ENCODE measurements at regions not wholly inside any gene's neighbourhood (a gene's known extent, or its start where the extent isn't known, plus 50 kb on each side); places are given as distances from the start of the nearest gene placed in this dataset.

DNA sequence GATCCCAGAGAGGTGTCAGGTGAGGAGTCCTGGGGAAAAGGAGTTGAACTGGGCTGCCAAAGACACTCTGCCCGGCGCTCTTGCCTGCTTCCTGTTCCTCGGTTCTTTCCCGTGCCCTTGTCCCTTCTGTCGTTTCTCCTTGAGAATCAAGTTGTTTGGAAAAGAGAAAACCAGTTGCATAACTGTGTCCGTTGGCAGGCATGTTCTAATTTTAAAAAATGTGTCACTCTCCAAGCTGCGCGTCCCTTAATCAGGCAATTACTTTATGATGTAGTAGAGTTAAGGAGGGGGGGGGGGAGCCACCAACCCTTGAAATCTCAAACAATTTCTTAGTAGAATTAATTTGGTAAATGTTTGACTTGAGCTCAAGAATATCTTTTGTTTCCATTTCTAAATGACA lies 105.9 kb upstream of the IGSF21 start:
- TF ChIP-seq, protein P1, sequence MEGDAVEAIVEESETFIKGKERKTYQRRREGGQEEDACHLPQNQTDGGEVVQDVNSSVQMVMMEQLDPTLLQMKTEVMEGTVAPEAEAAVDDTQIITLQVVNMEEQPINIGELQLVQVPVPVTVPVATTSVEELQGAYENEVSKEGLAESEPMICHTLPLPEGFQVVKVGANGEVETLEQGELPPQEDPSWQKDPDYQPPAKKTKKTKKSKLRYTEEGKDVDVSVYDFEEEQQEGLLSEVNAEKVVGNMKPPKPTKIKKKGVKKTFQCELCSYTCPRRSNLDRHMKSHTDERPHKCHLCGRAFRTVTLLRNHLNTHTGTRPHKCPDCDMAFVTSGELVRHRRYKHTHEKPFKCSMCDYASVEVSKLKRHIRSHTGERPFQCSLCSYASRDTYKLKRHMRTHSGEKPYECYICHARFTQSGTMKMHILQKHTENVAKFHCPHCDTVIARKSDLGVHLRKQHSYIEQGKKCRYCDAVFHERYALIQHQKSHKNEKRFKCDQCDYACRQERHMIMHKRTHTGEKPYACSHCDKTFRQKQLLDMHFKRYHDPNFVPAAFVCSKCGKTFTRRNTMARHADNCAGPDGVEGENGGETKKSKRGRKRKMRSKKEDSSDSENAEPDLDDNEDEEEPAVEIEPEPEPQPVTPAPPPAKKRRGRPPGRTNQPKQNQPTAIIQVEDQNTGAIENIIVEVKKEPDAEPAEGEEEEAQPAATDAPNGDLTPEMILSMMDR (conservative IDR thresholded peaks at IDR 0.05): no peak
- TF ChIP-seq ZFX (IDR thresholded peaks at IDR 0.05): no peak
